HG03354 (cell line): ENCODE measurements at regions not wholly inside any gene's neighbourhood (a gene's known extent, or its start where the extent isn't known, plus 50 kb on each side); places are given as distances from the start of the nearest gene placed in this dataset.
"Not testable (repeated sequence)": the region's sequence is repeated elsewhere in the genome, so short reads cannot be mapped to it uniquely, and the experiment has no call there.

Experiments used
- ATAC-seq: cut with Tn5 transposase; IDR thresholded peaks from one replicate; pipeline ENCODE4 v1.9.1; 2021; ENCODE audit warnings: mild to moderate bottlenecking; ENCODE audit not compliant: unreplicated experiment, poor library complexity, severe bottlenecking

DNA sequence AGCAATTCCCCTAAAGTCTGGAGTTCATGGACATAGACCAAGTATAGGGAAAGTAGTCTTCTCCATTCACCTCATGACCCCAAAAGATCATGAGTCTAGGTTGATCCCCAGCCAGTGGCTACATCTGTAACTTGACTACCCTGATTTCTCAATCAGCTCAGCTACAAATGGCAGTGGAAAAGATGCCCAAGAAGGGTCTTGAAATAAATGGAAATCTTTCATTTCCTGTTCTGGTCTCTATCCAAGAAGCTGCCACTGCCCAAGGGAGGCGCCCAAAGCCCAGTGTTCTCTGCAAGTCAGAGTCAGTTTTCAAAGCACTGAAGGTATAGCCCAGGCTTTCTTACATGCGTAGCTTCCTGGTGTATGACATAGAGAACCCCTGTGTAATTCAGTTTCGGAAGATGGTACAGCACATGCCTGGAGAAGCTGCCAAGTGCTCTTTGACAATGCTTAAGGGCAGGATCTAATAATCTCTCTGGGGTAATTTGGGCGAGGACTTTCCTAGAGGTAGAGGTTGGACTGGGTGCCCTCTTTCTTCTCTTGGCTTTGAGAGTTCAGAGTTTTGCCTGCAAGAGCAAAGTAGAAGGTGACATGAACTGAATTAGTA, 101.1 kb downstream of the ADAMTS15 start:
- no peak for ATAC-seq

DNA sequence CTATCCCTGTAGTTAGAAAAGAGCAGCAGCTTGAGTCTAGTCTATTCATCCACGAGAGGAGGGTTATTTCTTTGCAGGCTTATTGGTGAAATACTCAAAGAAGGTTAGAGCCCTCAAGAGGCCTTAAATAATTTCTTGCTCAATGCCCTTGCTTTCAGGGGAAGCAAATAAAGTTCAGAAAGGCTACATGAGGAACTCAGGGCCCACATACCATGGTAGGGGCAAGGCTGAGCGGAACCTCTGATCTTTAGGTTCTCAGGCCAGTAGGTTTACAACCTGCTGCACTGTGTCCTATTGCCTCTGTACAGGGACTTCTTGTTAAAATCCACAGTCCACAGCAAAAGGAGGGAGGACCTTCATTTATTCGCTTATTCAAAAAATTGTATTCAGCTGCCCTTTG, 101.7 kb downstream of the ADAMTS15 start:
- no peak for ATAC-seq

- ATAC-seq = no peak
Observed at GRCh38 chr11:130550984-130551383, 102.5 kb downstream of the ADAMTS15 start.

- ATAC-seq = no peak
Observed at GRCh38 chr11:130551388-130551787, 102.9 kb downstream of the ADAMTS15 start.

DNA sequence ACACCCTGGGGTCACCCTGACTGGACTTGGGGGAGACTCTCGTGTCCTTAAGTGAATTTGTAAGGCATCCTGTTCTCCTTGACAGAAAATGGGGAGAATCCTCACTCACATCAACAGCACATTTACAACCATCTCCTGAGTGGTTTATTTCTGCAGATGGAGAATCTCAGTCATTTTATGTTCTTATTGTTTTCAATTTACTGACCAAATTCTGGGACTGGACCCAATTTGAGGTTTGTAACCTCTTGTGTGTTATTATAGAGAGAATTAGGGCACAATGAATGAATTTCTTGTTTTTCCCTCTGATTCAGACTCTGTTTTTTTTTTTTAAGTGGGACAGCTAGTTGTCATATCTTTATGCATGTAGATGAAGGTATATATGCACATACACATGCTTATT, 104.9 kb downstream of the ADAMTS15 start:
- no peak for ATAC-seq

- no peak for ATAC-seq
Observed at GRCh38 chr11:130554241-130555055, 106.0 kb downstream of the ADAMTS15 start.

DNA sequence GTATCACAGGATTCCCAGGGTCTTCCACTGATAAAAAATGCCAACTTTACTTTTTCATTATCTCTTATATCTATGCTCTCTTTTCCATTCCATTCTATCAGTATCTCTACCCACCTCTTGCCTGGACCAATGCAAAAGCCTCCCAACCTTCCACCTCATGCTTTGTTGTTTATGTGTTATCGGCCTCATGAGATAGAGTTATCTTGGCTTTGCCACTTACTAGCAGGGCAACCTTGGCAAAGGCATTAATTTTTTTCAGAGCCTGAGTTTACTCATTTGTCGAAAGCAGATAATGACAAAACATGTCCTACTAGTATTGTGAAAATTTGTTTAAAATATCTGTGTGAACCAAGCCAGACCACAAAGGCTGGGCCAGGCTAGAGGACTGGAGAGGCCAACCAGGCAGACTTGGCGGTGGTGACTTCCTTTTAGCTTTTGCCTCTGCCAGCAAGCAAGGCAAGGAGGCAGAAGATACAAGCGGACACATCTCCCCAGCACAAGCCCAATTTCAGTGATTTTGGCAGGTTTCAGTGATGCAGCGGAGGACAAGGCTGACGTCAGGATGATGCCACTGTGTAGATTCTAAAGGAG, 106.9 kb downstream of the ADAMTS15 start:
- ATAC-seq = no peak

DNA sequence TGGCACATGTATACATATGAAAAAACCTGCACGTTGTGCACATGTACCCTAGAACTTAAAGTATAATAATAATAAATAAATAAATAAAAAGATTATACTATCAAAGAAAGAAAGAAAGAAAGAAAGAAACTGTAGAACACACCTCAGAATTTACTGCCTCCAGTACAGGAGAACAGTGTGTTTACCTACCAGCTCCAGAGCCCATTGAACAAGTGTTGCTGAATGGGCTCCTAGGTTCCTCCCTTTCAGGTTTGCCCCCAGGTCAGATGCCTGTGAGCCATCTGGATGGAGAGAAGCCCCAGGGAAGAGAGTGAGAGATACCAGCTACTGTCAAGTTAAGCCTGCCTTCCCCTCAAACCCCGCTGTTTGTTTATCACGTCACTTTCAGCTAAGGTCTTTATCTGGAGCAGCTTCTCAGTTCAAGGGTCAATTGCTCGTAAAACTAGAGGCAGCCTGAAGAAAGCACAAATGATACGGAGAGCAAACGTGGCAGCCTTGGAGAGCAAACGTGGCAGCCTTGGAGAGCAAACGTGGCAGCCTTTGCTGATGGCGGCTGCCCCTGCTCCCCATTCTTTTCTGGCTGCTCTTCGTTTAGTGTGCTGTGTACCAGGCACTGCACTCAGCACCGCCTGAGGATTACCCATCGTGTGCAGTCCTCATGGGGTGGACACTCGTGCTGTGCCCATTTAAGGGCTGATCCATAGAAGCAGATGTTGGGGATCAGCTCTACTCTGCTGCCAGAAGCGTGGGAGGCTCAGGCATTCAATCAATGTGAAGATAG, 111.7 kb downstream of the ADAMTS15 start:
- no peak for ATAC-seq

- ATAC-seq = no peak
Observed at GRCh38 chr11:130560781-130561109, 112.3 kb downstream of the ADAMTS15 start.

- ATAC-seq = no peak
Observed at GRCh38 chr11:130561441-130561881, 113.0 kb downstream of the ADAMTS15 start.

- ATAC-seq = no peak
Observed at GRCh38 chr11:130562549-130562948, 114.1 kb downstream of the ADAMTS15 start.

- not testable (repeated sequence) for ATAC-seq
Observed at GRCh38 chr11:130566360-130566759, 117.9 kb downstream of the ADAMTS15 start.

- no peak for ATAC-seq
Observed at GRCh38 chr11:130571519-130571918, 123.1 kb downstream of the ADAMTS15 start.

DNA sequence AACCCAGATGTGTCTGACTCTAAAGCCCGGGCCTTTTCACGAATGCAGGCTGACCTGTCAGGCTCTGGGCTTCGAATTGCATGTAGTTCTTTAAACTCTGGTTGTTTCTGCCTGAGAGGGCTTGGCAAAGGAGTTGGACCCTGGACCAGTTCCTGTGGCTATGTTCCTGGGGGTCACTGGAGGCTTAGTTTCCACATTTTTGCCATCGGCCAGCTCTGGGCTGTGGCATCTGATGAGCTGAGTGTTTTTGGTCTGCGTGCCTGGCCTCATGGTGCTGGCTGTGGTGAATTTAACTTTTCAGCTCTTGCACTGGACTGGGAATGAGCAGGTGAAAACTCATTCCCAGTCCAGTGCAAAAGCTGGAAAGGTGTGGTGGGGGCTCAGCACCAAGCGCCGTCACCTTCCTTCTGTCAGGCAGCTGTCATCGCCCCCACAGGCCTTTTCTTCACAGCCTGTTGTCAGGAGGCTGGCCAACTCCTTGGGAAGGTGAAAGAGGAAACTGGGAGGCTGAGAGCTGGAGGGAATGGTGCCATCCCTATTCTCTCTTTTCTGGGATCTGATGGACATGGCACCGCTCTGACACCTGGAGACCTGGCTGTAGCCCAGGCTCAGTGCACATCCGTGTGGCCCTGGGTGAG, 123.6 kb downstream of the ADAMTS15 start:
- ATAC-seq = no peak

- ATAC-seq = no peak
Observed at GRCh38 chr11:130573767-130574166, 125.3 kb downstream of the ADAMTS15 start.

- ATAC-seq = no peak
Observed at GRCh38 chr11:130574740-130575139, 126.3 kb downstream of the ADAMTS15 start.

- no peak for ATAC-seq
Observed at GRCh38 chr11:130576146-130576545, 127.7 kb downstream of the ADAMTS15 start.

DNA sequence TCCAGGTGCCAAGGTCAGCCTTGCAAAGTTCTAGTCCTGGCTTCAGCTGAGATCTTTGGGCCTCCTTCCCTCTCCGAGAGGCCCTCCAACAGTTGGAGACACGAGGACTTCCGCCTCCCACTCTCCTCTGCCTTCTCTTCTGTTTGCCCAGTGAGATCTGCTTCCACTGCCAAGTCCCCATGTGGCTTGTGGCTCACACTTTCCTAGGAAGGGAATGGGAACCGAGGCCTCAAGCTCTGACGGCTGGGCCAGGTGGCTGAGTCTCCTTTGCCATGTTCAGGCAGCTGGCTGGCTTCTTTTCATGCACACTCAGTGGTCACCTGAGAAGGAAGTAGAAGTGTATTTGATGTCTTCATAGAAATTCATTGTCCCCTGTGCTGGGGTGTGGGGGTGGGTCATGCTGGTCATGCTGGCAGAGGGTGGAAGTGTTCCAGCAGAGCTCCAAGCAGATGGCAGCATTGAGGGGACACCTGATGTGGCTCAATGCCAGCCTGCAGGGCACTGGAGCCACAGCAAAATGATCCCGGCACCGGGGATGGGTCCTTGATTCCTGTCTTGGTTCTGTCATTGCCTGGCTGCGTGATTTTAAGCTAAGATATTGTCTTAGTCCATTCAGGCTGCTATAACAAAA, 130.4 kb downstream of the ADAMTS15 start:
- no peak for ATAC-seq

DNA sequence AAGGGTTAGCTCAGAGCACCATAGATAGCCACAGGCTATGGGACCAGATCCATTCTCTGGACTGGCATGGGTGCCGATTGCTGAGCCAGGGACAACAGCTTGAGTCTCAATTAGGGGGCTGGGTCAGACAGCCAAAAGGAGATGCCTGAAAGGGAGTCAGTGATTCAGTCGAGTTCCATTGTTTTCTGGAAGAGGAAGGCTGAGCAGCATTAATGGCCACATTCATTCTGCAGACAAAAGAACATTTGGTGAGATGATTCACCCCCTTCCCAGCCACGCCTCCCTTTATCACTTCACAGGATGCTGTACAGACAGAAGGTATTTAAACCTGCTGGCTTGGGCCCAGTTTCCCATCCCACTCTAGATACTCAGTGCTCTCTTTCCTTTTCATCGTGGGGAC, 131.9 kb downstream of the ADAMTS15 start:
- no peak for ATAC-seq
